ENCODE measurements at regions not wholly inside any gene's neighbourhood (a gene's known extent, or its start where the extent isn't known, plus 50 kb on each side); places are given as distances from the start of the nearest gene placed in this dataset.

DNA sequence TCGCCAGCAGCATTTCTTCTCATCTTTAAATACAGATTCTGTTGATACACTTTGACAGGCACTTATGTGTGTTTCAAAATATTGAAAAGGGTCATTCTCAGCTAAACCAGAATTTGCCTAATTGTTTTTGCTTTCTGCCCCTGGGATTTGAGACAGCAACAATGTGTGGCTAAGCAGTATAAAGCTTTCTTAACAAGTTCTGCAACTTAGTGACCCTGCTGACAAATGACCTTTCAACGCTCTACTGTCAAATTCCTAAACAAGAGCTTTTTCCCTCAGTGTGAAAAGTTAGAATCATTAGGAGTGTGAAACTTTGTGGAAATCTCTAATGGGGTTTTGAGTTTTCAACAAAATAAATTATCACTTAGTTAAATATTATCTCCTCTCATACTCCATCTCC is 414.6 kb downstream of the RFPL4B start:
- no peak for DNase-seq (ENCODE audit: low read depth, low spot score)
- in situ Hi-C loops (cut with HindIII; ENCODE audit: low sequenced_read_pairs) = no loop called here
- no peak overlapping the region for H3K4me3 ChIP-seq (ENCODE audit: low read depth, low read length)
- TF ChIP-seq CTCF (IDR thresholded peaks at IDR 0.05; ENCODE audit: low read depth, low read length) = no peak

GRCh38 chr6:112764377-112764776 is 417.2 kb downstream of the RFPL4B start:
- no peak for DNase-seq (ENCODE audit: low read depth, low spot score)
- in situ Hi-C loops (cut with HindIII; ENCODE audit: low sequenced_read_pairs) = no loop called here
- H3K4me3 ChIP-seq (ENCODE audit: low read depth, low read length) = no peak overlapping the region
- no peak for TF ChIP-seq CTCF (IDR thresholded peaks at IDR 0.05; ENCODE audit: low read depth, low read length)

- DNase-seq (ENCODE audit: low read depth, low spot score) = no peak
- in situ Hi-C loops (cut with HindIII; ENCODE audit: low sequenced_read_pairs) = no loop called here
These were observed 423.2 kb downstream of the RFPL4B start for GRCh38 chr6:112770308-112770707.

DNA sequence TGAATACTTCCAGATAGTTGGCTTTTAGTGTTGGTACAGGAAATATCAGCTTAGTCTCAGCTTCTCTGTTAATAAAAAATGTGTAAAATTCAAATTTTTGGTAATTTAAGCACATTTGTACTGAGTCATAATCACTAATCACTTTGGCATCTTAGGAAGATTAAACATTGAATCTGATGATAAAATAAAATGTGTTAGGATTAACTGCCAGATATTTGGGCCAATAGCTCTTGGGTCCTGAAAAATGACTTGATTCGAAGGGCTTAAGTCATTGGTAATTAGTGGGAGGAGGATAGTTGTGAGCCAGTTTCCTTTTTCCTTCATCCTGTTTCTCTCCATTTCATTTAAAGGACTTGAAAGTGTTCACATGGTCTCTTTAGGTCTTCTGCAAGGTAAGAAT is 426.1 kb downstream of the RFPL4B start:
- no peak overlapping the region for H3K4me3 ChIP-seq (ENCODE audit: low read depth, low read length)
- no peak for TF ChIP-seq CTCF (IDR thresholded peaks at IDR 0.05; ENCODE audit: low read depth, low read length)
- in situ Hi-C loops (cut with HindIII; ENCODE audit: low sequenced_read_pairs) = no loop called here
- DNase-seq (ENCODE audit: low read depth, low spot score) = no peak

More at GRCh38 chr6:112770308-112770707, 423.2 kb downstream of the RFPL4B start:
- TF ChIP-seq CTCF (IDR thresholded peaks at IDR 0.05; ENCODE audit: low read depth, low read length) = no peak
- no peak overlapping the region for H3K4me3 ChIP-seq (ENCODE audit: low read depth, low read length)

GRCh38 chr6:112774319-112774718 is 427.2 kb downstream of the RFPL4B start:
- no peak overlapping the region for H3K4me3 ChIP-seq (ENCODE audit: low read depth, low read length)
- no peak for TF ChIP-seq CTCF (IDR thresholded peaks at IDR 0.05; ENCODE audit: low read depth, low read length)
- in situ Hi-C loops (cut with HindIII; ENCODE audit: low sequenced_read_pairs) = no loop called here
- no peak for DNase-seq (ENCODE audit: low read depth, low spot score)

DNA sequence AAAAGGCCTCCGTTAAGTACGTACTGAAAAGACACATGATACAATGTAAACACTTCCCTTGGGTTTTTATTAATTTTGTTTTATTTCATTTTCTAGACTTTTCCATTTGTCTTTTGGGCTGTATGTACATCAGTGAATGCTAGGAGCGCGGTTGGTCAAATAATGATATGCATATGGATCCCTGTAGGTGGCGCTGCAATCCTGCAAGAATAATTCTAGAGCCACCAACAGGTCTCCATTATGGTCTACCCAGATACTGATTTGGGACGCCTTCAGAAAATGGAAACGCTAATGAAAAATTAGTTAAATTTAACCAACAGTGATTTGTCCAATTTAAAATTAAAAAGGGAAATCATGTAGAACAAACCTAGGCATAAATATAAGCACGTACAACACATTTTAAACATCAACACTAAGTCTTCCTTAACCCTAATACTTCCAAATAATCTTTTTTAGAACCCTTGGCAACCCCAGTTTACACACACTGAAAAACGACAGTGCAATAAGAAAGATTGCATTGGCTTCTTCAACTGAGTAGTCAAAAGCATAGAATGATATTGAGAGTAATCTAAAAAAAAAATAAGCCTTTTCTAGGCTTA is 433.5 kb downstream of the RFPL4B start:
- TF ChIP-seq CTCF (IDR thresholded peaks at IDR 0.05; ENCODE audit: low read depth, low read length) = peak; percentile 67
- peak; percentile 88 for DNase-seq (ENCODE audit: low read depth, low spot score)
- in situ Hi-C loops (cut with HindIII; ENCODE audit: low sequenced_read_pairs) = no loop called here
- no peak overlapping the region for H3K4me3 ChIP-seq (ENCODE audit: low read depth, low read length)

Measured in astrocyte of the spinal cord (primary cell).